Right cardiac atrium (tissue), 5 donors: ENCODE measurements at regions not wholly inside any gene's neighbourhood (a gene's known extent, or its start where the extent isn't known, plus 50 kb on each side); places are given as distances from the start of the nearest gene placed in this dataset.
A peak's percentile ranks its signal among the peaks of the same experiment; 100 is the strongest.
"Not testable (repeated sequence)": the region's sequence is repeated elsewhere in the genome, so short reads cannot be mapped to it uniquely, and the experiment has no call there.

Source experiments
- ATAC-seq, 2 donors: fragments of 200-7000 bp; cut with Tn5 transposase; one replicate each; pipeline versions ENCODE4 v1.8.0 to v1.9.1; 2020; ENCODE audit warnings: moderate library complexity in 2 of 2, mild to moderate bottlenecking in 1 of 2
- DNase-seq, 3 donors: peaks; one replicate each; pipeline ENCODE4 v3.0.0-alpha.2; 2020
- H3K27ac ChIP-seq: one replicate; pipeline ENCODE4 v1.5.1; 2013; ENCODE audit warnings: mild to moderate bottlenecking, low read length, control low read depth, moderate library complexity
- H3K27me3 ChIP-seq: one replicate; pipeline ENCODE4 v1.6.1; 2013; ENCODE audit not compliant: control insufficient read depth, insufficient read depth
- H3K4me1 ChIP-seq: one replicate; pipeline ENCODE4 v1.6.1; 2013; ENCODE audit warnings: low read length; ENCODE audit not compliant: control insufficient read depth, insufficient read depth
- H3K4me3 ChIP-seq: one replicate; pipeline ENCODE4 v1.5.1; 2013; ENCODE audit warnings: low read length, control low read depth
- H3K9me3 ChIP-seq: one replicate; pipeline ENCODE4 v1.6.1; 2013; ENCODE audit warnings: low read length; ENCODE audit not compliant: control insufficient read depth
- WGBS: extraction: QIAGEN DNeasy Blood & Tissue Kit; methylation state at CpG from one replicate; pipeline ENCODE4 v1.1.7; 2013; 5-methylcytosine and 5-hydroxymethylcytosine counted together
- intact Hi-C, 4 donors: fragments of 100-400 bp; cut with DNase I; formaldehyde crosslinking; loops; one replicate each; pipeline versions ENCODE4 v1.11.0 to v1.14.0; 2022 to 2023
- donor health status: healthy with polysubstance abuse.
- donor health status: DM: no; HTN: yes; CAD: no.
- donor health status: DM: no; HTN: no; CAD: no.
- donor health status: DM: no; HTN: yes; CAD: no; lungs with severe emphysema.
- donor health status: DM: yes; HTN: yes; CAD: no.

DNA sequence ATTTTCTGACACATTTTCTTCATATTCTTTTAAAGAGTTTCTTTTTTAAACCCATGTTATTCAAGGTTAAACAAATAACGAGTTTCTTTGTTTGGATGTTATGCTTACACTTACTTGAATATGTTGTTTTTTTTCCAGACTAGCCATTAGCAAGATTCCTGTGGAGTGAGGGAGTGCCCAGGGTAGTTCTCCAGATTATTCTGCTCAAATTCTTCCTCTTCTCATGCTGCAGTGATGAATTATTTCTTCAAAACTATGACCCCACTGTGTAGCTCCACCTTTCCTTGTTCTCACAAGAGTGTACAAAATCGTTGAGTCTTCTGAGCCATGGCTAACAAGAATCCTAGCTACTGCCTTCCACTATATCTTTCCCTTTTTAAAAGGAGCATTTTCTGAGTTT, 134.1 kb upstream of the ELOVL6 start:
- Histone ChIP-seq H3K4me3 (no peak overlapping the region), H3K9me3 (no peaks in the 10 kb centered on the region), H3K4me1 (no peaks in the 10 kb centered on the region), H3K27ac (no peak overlapping the region), H3K27me3 (no peaks in the 10 kb centered on the region)
- WGBS: 64% methylated on average over 2 of the region's 2 CpGs
- ATAC-seq: no peak
- no peak for DNase-seq
- intact Hi-C loops: no loop called here

DNA sequence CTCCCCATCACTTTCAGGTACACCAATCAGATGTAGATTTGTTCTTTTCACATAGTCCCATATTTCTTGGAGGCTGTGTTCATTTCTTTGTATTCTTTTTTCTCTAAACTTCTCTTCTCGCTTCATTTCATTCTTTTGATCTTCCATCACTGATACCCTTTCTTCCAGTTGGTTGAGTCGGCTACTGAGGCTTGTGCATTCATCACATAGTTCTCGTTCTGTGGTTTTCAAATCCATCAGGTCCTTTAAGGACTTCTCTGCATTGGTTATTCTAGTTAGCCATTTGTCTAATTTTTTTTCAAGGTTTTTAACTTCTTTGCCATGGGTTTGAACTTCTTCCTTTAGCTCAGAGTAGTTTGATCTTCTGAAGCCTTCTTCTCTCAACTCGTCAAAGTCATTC, 128.0 kb upstream of the ELOVL6 start:
- H3K27me3 ChIP-seq, H3K4me1 ChIP-seq, H3K4me3 ChIP-seq, intact Hi-C loops, ATAC-seq, H3K27ac ChIP-seq, H3K9me3 ChIP-seq, DNase-seq: not testable (repeated sequence)
- 89% methylated on average over 4 of the region's 4 CpGs for WGBS

DNA sequence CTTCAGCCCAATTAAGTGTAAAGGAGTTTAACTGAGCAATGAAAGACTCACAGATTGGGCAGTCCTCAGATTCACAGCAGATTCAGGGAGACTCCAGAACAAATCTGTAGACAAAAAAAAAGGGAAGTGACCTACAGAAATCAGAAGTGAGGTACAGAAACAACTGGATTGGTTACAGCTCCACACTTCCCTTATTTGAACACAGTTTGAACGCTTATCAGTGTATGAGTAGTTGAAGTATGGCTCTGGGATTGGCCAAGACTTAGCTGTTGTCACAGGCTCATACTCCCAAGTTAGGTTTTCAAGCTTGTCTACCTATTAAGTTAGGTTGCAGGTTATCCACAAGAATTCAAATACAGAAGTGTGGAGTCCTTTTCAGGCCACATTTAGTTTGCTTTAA, 112.4 kb upstream of the ELOVL6 start:
- intact Hi-C loops: loop anchor here in 3 of 4 donors (10.0 kb wide), 3 partner anchors 204 to 1734 kb away; no protein-coding TSS in a partner anchor
- DNase-seq (no peak), ATAC-seq (no peak)
- Histone ChIP-seq H3K27me3 (no peaks in the 10 kb centered on the region), H3K4me1 (no peaks in the 10 kb centered on the region), H3K4me3 (no peak overlapping the region), H3K27ac (no peak overlapping the region), H3K9me3 (no peaks in the 10 kb centered on the region)
- WGBS: 72% methylated on average over 1 of the region's 1 CpG

DNA sequence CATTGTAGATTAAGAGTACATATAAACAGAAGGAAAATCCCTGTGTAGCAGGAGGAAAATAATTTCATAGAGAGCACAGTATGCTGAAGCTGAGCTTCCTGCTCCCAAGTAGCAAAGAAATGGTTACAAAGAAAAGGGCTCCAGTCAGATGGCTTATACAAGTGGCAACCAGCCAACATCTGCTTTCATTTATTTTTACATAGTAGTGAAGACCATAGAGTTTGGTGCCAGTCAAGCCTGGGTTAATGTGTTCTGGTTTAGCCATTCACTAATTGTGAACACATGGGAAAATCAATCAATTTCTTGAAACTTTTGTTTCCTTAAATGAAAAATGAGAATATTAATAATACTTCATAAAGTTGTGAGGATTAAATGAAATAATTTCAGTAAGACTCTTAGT, 111.3 kb upstream of the ELOVL6 start:
- H3K4me3 ChIP-seq: no peak overlapping the region
- H3K9me3 ChIP-seq: no peaks in the 10 kb centered on the region
- ATAC-seq (no peak), DNase-seq (no peak)
- intact Hi-C loops: loop anchor here in 3 of 4 donors (10.0 kb wide), 3 partner anchors 205 to 1735 kb away; no protein-coding TSS in a partner anchor
- H3K27ac ChIP-seq: no peak overlapping the region
- no peaks in the 10 kb centered on the region for H3K27me3 ChIP-seq
- H3K4me1 ChIP-seq: no peaks in the 10 kb centered on the region

DNA sequence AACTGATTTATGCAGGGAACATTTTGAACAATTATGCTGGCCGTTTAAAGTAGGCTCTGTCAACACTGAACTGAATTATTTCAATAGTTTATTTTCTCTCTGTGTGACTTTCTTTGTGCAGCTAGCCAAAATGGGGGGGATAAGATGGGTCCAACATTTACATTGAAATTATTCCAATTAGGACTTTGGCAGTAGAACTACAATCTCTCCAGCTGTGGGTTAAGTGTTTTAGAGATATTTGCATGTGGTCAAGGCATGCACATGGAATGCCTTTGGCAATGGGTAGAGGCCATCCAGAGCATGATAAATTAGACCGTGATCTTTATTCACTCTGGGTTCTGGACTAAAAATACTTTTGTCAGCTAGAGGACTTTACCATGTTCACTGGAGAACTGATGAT, 107.9 kb upstream of the ELOVL6 start:
- no peaks in the 10 kb centered on the region for H3K27me3 ChIP-seq
- ATAC-seq: peak; percentile 35 to 71
- DNase-seq: no peak
- H3K4me1 ChIP-seq: no peaks in the 10 kb centered on the region
- intact Hi-C loops: no loop called here
- no peak overlapping the region for H3K27ac ChIP-seq
- H3K4me3 ChIP-seq: no peak overlapping the region
- WGBS: 42% methylated on average over 2 of the region's 2 CpGs
- H3K9me3 ChIP-seq: no peaks in the 10 kb centered on the region

DNA sequence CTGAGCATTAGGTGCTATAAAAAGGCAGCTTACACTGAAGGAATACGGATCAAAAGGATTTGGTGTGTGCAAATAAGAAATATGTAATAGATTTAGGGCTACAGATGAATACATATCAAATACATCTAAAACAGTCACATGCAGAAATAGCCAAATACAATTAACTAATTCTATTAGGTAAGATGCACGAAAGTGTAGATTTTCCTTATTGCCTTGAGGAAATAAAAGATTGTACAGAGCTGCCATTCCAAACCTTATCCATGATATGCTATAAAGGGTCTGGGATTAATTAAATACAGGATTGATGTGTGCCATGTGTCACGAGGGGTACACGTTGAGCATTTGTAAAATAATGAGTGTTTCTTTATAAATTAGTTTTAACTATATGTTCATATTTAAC, 107.0 kb upstream of the ELOVL6 start:
- intact Hi-C loops: no loop called here
- no peak for ATAC-seq
- Histone ChIP-seq H3K27ac (no peak overlapping the region), H3K4me1 (no peaks in the 10 kb centered on the region), H3K9me3 (no peaks in the 10 kb centered on the region), H3K27me3 (no peaks in the 10 kb centered on the region), H3K4me3 (no peak overlapping the region)
- DNase-seq: no peak
- WGBS: 82% methylated on average over 4 of the region's 4 CpGs

DNA sequence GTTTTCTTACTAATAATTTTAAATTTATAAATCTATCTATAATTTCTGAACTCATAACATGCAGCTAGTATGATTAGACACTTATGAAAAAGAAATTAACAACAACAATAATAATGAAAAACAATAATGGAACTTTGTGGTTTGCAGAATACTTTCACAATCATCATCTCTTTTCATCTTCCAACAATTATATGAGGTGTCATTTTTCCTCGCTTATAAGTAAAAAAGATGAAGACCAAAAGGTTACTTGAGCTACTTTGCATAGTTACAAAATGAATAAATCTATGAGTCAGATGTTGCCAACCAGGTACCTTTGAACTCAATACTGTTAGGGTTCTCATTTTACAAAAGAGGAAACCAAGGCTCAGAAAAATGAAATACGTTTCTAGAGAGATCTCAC, 98.5 kb upstream of the ELOVL6 start:
- no peak for ATAC-seq
- no peaks in the 10 kb centered on the region for H3K4me1 ChIP-seq
- H3K27ac ChIP-seq: no peak overlapping the region
- H3K27me3 ChIP-seq: no peaks in the 10 kb centered on the region
- 79% methylated on average over 2 of the region's 2 CpGs for WGBS
- intact Hi-C loops: no loop called here
- DNase-seq: no peak
- no peak overlapping the region for H3K4me3 ChIP-seq
- H3K9me3 ChIP-seq: no peaks in the 10 kb centered on the region

DNA sequence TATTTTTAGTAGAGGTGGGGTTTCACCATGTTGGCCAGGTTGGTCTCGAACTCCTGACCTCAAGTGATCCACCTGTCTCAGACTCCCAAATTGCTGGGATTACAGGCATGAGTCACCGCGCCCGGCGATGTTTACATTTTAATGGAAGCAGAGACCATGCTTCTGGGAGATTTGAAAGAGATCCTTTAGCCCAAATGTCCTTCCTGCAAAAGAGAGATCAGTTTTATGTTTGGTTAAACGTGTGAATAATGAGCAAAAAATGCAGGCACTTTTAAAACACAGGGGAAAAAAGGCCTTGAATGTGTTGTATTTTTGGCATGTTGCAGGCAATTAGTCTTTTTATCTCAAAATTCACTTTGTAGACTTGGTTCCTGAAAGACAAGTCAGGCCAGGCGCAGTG, 95.8 kb upstream of the ELOVL6 start:
- Histone ChIP-seq H3K27me3 (no peaks in the 10 kb centered on the region), H3K27ac (no peak overlapping the region), H3K4me1 (no peaks in the 10 kb centered on the region), H3K9me3 (no peaks in the 10 kb centered on the region), H3K4me3 (no peak overlapping the region)
- intact Hi-C loops: no loop called here
- DNase-seq (no peak), ATAC-seq (no peak)
- 79% methylated on average over 7 of the region's 7 CpGs for WGBS

DNA sequence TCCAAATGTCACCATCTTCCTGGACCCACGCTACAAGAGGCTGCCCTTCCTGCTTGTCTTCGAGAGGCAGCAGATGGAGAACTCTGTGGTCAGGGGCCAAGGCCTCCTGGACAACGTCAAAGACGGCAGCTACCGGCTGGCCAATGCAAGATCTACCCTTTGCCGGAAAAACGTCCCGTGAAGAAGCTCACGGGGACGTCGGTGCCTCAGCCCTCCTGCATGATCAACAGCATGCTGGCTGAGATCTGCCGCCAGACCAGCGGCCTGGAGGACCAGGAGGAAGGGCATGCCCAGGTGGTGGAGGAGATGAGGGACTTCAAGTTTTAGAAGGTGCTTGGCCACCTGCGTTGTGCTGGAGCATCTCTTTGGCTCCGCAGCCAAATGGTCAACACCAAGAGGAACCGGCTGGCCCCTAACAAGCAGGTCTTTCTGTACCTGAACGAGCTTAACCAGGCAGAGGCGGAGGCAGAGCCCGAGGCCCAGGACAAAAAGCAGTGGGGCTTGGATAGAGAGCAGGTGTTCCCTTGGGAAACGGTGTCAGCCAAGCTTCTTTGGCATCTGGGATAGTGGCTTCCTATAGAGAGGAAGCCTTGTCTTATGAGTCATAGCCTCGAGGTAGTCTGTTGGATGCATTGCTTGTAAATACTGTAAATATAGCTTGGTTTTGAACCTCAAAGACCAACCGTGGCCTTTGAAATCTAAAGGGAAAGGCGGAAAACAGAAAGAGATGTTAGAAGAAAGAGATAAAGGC, 94.8 kb upstream of the ELOVL6 start:
- DNase-seq (no peak), ATAC-seq (no peak)
- Histone ChIP-seq H3K27ac (no peak overlapping the region), H3K9me3 (no peaks in the 10 kb centered on the region), H3K27me3 (no peaks in the 10 kb centered on the region), H3K4me1 (no peaks in the 10 kb centered on the region), H3K4me3 (no peak overlapping the region)
- intact Hi-C loops: no loop called here
- 91% methylated on average over 23 of the region's 23 CpGs for WGBS

DNA sequence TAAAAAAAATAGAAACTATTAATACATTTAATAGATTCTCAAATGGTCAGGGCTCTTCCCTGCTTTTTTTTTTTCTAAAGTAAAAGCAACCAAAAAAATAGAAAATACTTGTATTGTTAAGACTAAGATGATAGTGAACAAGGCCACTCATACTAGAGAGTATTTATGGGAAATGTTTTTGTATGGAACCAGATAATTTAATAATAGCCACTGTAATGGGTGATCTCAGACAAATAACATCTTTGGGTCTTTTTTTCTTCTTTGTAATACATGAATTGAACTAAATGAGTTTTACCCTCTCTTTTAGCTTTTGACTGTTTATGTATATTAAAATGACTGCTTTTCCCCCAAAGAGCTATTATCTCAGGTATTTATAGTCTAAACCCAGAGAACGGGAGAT, 92.1 kb upstream of the ELOVL6 start:
- no peaks in the 10 kb centered on the region for H3K4me1 ChIP-seq

DNA sequence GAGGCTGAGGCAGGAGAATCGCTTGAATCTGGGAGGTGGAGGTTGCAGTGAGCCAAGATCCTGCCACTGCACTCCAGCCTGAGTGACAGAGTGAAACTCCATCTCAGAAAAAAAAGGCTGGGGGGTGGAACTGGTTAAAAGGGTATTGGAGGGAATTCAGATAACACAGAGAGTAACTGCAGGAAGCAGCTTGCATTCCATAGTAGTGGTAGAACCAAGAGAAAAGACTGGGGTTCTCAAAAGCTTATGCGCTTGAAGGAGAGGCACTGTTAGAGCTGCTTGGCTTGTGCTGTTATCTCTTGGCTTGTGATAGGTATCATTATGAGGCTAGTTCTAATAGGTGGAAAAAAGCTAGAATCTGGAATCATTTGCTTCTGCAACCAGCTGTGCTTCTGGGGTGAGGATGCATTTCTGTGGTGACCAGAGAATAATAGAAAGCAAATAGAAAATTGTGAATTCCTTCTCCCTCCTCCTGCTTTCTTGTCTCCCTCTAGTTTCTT, 91.2 kb upstream of the ELOVL6 start:
- intact Hi-C loops: no loop called here
- DNase-seq: no peak
- no peaks in the 10 kb centered on the region for H3K27me3 ChIP-seq
- WGBS: 79% methylated on average over 2 of the region's 2 CpGs
- H3K9me3 ChIP-seq: no peaks in the 10 kb centered on the region
- ATAC-seq: no peak
- H3K4me1 ChIP-seq: no peaks in the 10 kb centered on the region
- no peak overlapping the region for H3K4me3 ChIP-seq
- H3K27ac ChIP-seq: no peak overlapping the region

More for the DNA sequence above, 92.1 kb upstream of the ELOVL6 start:
- Histone ChIP-seq H3K27me3 (no peaks in the 10 kb centered on the region), H3K4me3 (no peak overlapping the region), H3K27ac (no peak overlapping the region), H3K9me3 (no peaks in the 10 kb centered on the region)
- DNase-seq (no peak), ATAC-seq (no peak)
- intact Hi-C loops: no loop called here
- WGBS: 50% methylated on average over 1 of the region's 1 CpG

DNA sequence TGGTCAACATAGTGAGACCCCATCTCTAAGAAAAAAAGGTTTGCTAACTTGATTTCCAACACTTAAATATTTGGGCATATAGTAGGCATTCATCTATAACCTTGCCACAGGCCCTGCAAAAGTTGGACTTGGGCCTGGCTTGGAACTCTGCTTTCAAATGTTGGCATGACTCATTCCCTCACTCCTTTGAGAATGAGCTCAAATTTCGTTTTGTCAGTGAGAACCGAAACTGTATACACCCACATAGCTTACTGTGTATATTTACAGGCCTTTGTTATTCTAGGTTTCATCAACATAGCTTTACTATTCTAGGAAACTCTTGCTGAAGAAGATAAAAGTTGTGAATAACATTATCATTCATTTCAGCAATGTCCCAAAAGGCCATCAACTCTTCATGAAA, 88.7 kb upstream of the ELOVL6 start:
- H3K27me3 ChIP-seq: no peaks in the 10 kb centered on the region
- 37% methylated on average over 2 of the region's 2 CpGs for WGBS
- DNase-seq (no peak), ATAC-seq (no peak)
- intact Hi-C loops: no loop called here
- H3K4me3 ChIP-seq: no peak overlapping the region
- H3K27ac ChIP-seq: no peak overlapping the region
- no peaks in the 10 kb centered on the region for H3K9me3 ChIP-seq
- no peaks in the 10 kb centered on the region for H3K4me1 ChIP-seq
